SK-N-SH (cell line): ENCODE measurements at regions not wholly inside any gene's neighbourhood (a gene's known extent, or its start where the extent isn't known, plus 50 kb on each side); places are given as distances from the start of the nearest gene placed in this dataset.

Source experiments
- CHD2 ChIP-seq: fragments of 150-350 bp; IDR thresholded peaks from 2 replicates; pipeline ENCODE4 v1.6.1; 2018; ENCODE audit warnings: low read length; ENCODE audit not compliant: partially characterized antibody
- EZH2phosphoT487 ChIP-seq: fragments of 200-600 bp; sonication (generic); IDR thresholded peaks from 2 replicates; pipeline ENCODE4 v1.6.1; 2017; ENCODE audit warnings: low read depth, mixed run types, mild to moderate bottlenecking, antibody characterized with exemption, moderate library complexity, borderline replicate concordance
- GABPA ChIP-seq: IDR thresholded peaks from 2 replicates; pipeline ENCODE4 v1.4.0; 2012; ENCODE audit warnings: low read depth, mild to moderate bottlenecking
- GATA2 ChIP-seq: sonication (generic); formaldehyde crosslinking; IDR thresholded peaks from 2 replicates; pipeline ENCODE4 v1.5.0; 2020; ENCODE audit warnings: mild to moderate bottlenecking, missing genetic modification reagents
- MEF2A ChIP-seq: IDR thresholded peaks from 2 replicates; pipeline ENCODE4 v1.4.0; 2012; ENCODE audit warnings: low read depth, borderline replicate concordance
- MXI1 ChIP-seq: IDR thresholded peaks from 2 replicates; pipeline ENCODE4 v1.6.1; 2012; ENCODE audit warnings: mild to moderate bottlenecking, low read depth, low read length, improper control_type of control experiment
- NFIC ChIP-seq: IDR thresholded peaks from 2 replicates; pipeline ENCODE4 v1.4.0; 2012; ENCODE audit warnings: borderline replicate concordance
- POLR2AphosphoS5 ChIP-seq: IDR thresholded peaks from 2 replicates; pipeline ENCODE4 v1.6.1; 2012; ENCODE audit warnings: low read depth, low read length
- RCOR1 ChIP-seq: fragments of 150-350 bp; IDR thresholded peaks from 2 replicates; pipeline ENCODE4 v1.6.1; 2017; ENCODE audit warnings: antibody characterized with exemption, low read length
- RXRA ChIP-seq: IDR thresholded peaks from 2 replicates; pipeline ENCODE4 v1.4.0; 2012; ENCODE audit warnings: low read depth, mild to moderate bottlenecking, borderline replicate concordance
- TAF1 ChIP-seq: IDR thresholded peaks from 2 replicates; pipeline ENCODE4 v1.6.1; 2012; ENCODE audit warnings: low read depth, mild to moderate bottlenecking, low read length, moderate library complexity, borderline replicate concordance
- YY1 ChIP-seq: IDR thresholded peaks from 2 replicates; pipeline ENCODE4 v1.4.0; 2012; ENCODE audit warnings: low read depth, mild to moderate bottlenecking
- TF ChIP-seq, protein P1 (sequence below): fragments of 200-600 bp; sonication (generic); IDR thresholded peaks from 2 replicates; pipeline ENCODE4 v1.6.1; 2017; ENCODE audit warnings: antibody characterized with exemption, mild to moderate bottlenecking, moderate library complexity
- TF ChIP-seq, protein P2 (sequence below): fragments of 150-350 bp; IDR thresholded peaks from 2 replicates; pipeline ENCODE4 v1.6.1; 2017; ENCODE audit warnings: antibody characterized with exemption, low read length, low read depth, borderline replicate concordance

DNA sequence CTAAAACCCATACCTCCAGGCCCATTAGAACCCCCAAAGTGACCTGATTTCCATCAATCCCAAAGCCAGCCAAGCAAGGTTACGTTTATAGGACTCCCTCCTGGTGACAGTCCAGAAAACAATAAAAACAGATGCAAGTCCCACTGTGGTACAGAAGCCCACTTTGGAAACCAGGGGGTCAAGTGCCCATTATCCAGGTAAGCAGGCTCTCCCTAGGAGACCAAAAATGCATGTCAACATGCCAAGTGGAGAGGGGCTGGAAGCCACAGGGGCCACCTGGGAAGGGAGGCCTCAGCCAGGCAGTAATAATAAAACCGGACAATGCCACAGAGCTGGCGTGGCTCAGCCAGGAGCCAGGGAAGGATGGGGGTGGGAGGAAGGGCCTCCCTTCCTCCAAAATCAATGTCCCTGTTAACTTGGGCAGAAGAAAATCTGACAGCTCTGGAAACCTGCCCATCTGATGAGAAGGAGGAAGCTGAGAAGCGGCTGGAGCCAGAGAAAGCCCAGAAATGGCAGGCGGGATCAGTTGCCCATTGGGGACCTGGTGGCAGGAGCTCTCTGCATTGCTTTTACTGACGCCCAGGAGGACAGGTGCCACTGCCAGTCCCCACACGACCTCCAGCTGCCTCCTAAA lies 160.4 kb downstream of the ZIC5 start:
- TF ChIP-seq, protein P1, sequence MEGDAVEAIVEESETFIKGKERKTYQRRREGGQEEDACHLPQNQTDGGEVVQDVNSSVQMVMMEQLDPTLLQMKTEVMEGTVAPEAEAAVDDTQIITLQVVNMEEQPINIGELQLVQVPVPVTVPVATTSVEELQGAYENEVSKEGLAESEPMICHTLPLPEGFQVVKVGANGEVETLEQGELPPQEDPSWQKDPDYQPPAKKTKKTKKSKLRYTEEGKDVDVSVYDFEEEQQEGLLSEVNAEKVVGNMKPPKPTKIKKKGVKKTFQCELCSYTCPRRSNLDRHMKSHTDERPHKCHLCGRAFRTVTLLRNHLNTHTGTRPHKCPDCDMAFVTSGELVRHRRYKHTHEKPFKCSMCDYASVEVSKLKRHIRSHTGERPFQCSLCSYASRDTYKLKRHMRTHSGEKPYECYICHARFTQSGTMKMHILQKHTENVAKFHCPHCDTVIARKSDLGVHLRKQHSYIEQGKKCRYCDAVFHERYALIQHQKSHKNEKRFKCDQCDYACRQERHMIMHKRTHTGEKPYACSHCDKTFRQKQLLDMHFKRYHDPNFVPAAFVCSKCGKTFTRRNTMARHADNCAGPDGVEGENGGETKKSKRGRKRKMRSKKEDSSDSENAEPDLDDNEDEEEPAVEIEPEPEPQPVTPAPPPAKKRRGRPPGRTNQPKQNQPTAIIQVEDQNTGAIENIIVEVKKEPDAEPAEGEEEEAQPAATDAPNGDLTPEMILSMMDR: no peak
- no peak for TF ChIP-seq TAF1
- no peak for TF ChIP-seq GABPA
- TF ChIP-seq MEF2A: no peak
- TF ChIP-seq, protein P2, sequence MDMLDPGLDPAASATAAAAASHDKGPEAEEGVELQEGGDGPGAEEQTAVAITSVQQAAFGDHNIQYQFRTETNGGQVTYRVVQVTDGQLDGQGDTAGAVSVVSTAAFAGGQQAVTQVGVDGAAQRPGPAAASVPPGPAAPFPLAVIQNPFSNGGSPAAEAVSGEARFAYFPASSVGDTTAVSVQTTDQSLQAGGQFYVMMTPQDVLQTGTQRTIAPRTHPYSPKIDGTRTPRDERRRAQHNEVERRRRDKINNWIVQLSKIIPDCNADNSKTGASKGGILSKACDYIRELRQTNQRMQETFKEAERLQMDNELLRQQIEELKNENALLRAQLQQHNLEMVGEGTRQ: no peak
- TF ChIP-seq YY1: no peak
- no peak for TF ChIP-seq RCOR1
- TF ChIP-seq POLR2AphosphoS5: no peak
- no peak for TF ChIP-seq CHD2
- TF ChIP-seq MXI1: no peak
- TF ChIP-seq EZH2phosphoT487: no peak
- no peak for TF ChIP-seq NFIC
- TF ChIP-seq RXRA: no peak
- TF ChIP-seq GATA2: no peak
